Loucy (cell line): ENCODE measurements at regions not wholly inside any gene's neighbourhood (a gene's known extent, or its start where the extent isn't known, plus 50 kb on each side); places are given as distances from the start of the nearest gene placed in this dataset.

Experiments used
- H2AFZ ChIP-seq: fragments of 200-600 bp; sonication (generic); 2 replicates; pipeline ENCODE4 v1.6.0; 2016; ENCODE audit warnings: antibody characterized with exemption, mild to moderate bottlenecking, low read length, moderate library complexity
- H3F3A ChIP-seq: fragments of 200-600 bp; 2 replicates; pipeline ENCODE4 v1.6.0; 2016; ENCODE audit warnings: antibody characterized with exemption, low read depth, mild to moderate bottlenecking
- H3K27me3 ChIP-seq: fragments of 200-600 bp; sonication (generic); 2 replicates; pipeline ENCODE4 v1.6.1; 2014; ENCODE audit warnings: low read length, mild to moderate bottlenecking; ENCODE audit not compliant: insufficient read depth, poor library complexity, severe bottlenecking
- H3K36me3 ChIP-seq: fragments of 200-600 bp; sonication (generic); 2 replicates; pipeline ENCODE4 v1.6.1; 2016; ENCODE audit warnings: low read length; ENCODE audit not compliant: insufficient read depth
- H3K4me1 ChIP-seq: fragments of 200-600 bp; sonication (generic); 2 replicates; pipeline ENCODE4 v1.5.1; 2014; ENCODE audit warnings: low read length, mild to moderate bottlenecking; ENCODE audit not compliant: insufficient read depth, poor library complexity, severe bottlenecking
- H3K4me2 ChIP-seq: fragments of 200-600 bp; sonication (generic); 2 replicates; pipeline ENCODE4 v1.6.0; 2014; ENCODE audit warnings: antibody characterized with exemption, low read length, low read depth, mild to moderate bottlenecking; ENCODE audit not compliant: poor library complexity, severe bottlenecking
- H3K4me3 ChIP-seq: fragments of 200-600 bp; sonication (generic); 2 replicates; pipeline ENCODE4 v1.5.1; 2014; ENCODE audit warnings: low read length, mild to moderate bottlenecking, mixed read lengths; ENCODE audit not compliant: poor library complexity, severe bottlenecking
- H3K79me2 ChIP-seq: fragments of 200-600 bp; sonication (generic); 2 replicates; pipeline ENCODE4 v1.6.1; 2014; ENCODE audit warnings: low read length; ENCODE audit not compliant: insufficient read depth
- H3K9ac ChIP-seq: fragments of 200-600 bp; sonication (generic); 2 replicates; pipeline ENCODE4 v1.6.0; 2014; ENCODE audit warnings: mild to moderate bottlenecking, low read depth, low read length, moderate library complexity; ENCODE audit not compliant: poor library complexity, severe bottlenecking
- H3K9me2 ChIP-seq: fragments of 200-600 bp; sonication (generic); replicated peaks from 2 replicates; pipeline ENCODE4 v1.6.1; 2016; ENCODE audit warnings: low read depth, low read length, mixed read lengths
- H3K9me3 ChIP-seq: fragments of 200-600 bp; sonication (generic); 2 replicates; pipeline ENCODE4 v1.6.1; 2014; ENCODE audit warnings: mild to moderate bottlenecking, antibody characterized with exemption, low read length, low read depth; ENCODE audit not compliant: insufficient read depth
- H4K20me1 ChIP-seq: fragments of 200-600 bp; sonication (generic); 2 replicates; pipeline ENCODE4 v1.6.0; 2014; ENCODE audit warnings: antibody characterized with exemption, low read length, mild to moderate bottlenecking; ENCODE audit not compliant: insufficient read depth, poor library complexity, severe bottlenecking
- CTCF ChIP-seq: fragments of 200-600 bp; sonication (generic); conservative IDR thresholded peaks from 2 replicates; pipeline ENCODE4 v1.5.1; 2014; ENCODE audit warnings: mild to moderate bottlenecking, antibody characterized with exemption, low read length
- EZH2phosphoT487 ChIP-seq: fragments of 200-600 bp; IDR thresholded peaks from 2 replicates; pipeline ENCODE4 v1.6.1; 2018; ENCODE audit warnings: antibody characterized with exemption, mild to moderate bottlenecking, moderate library complexity, borderline replicate concordance

- no peak overlapping the region for H2AFZ ChIP-seq
- no peaks in the 10 kb centered on the region for H3K9me3 ChIP-seq
- H3K4me3 ChIP-seq, result no peak overlapping the region
- peaks cover 5% of the 10 kb centered on the region for H3K4me1 ChIP-seq
- TF ChIP-seq CTCF (no peak), EZH2phosphoT487 (no peak)
- H3K27me3 ChIP-seq, result no peaks in the 10 kb centered on the region
- no peaks in the 10 kb centered on the region for H3F3A ChIP-seq
- H3K4me2 ChIP-seq, result no peak overlapping the region
- no peak overlapping the region for H3K9ac ChIP-seq
- H3K36me3 ChIP-seq, result no peaks in the 10 kb centered on the region
- no peaks in the 10 kb centered on the region for H4K20me1 ChIP-seq
- no peaks in the 10 kb centered on the region for H3K79me2 ChIP-seq
- H3K9me2 ChIP-seq, result no peaks in the 10 kb centered on the region
These were observed 150.8 kb downstream of the TMEM200A start for GRCh38 chr6:130516604-130517003.

- peaks cover 5% of the 10 kb centered on the region for H3K4me1 ChIP-seq
- no peak overlapping the region for H3K9ac ChIP-seq
- no peaks in the 10 kb centered on the region for H3K27me3 ChIP-seq
- H3K9me3 ChIP-seq, result no peaks in the 10 kb centered on the region
- H3K4me3 ChIP-seq, result no peak overlapping the region
- H3K4me2 ChIP-seq, result no peak overlapping the region
- no peaks in the 10 kb centered on the region for H3F3A ChIP-seq
- TF ChIP-seq CTCF (no peak), EZH2phosphoT487 (no peak)
- H3K9me2 ChIP-seq, result no peaks in the 10 kb centered on the region
- no peak overlapping the region for H2AFZ ChIP-seq
- H4K20me1 ChIP-seq, result no peaks in the 10 kb centered on the region
- H3K79me2 ChIP-seq, result no peaks in the 10 kb centered on the region
- H3K36me3 ChIP-seq, result no peaks in the 10 kb centered on the region
These were observed 151.7 kb downstream of the TMEM200A start for GRCh38 chr6:130517444-130517931.

GRCh38 chr6:130518588-130518987, 152.8 kb downstream of the TMEM200A start:
- Histone ChIP-seq H4K20me1 (no peaks in the 10 kb centered on the region), H3K27me3 (no peaks in the 10 kb centered on the region), H3K9ac (no peak overlapping the region), H3K4me3 (no peak overlapping the region), H3K36me3 (no peaks in the 10 kb centered on the region), H2AFZ (no peak overlapping the region), H3K4me2 (no peak overlapping the region), H3K9me3 (no peaks in the 10 kb centered on the region), H3K9me2 (no peaks in the 10 kb centered on the region), H3K79me2 (no peaks in the 10 kb centered on the region), H3F3A (no peaks in the 10 kb centered on the region), H3K4me1 (peaks cover 5% of the 10 kb centered on the region)
- no peak for TF ChIP-seq CTCF
- TF ChIP-seq EZH2phosphoT487, result no peak
